ENCODE measurements at regions not wholly inside any gene's neighbourhood (a gene's known extent, or its start where the extent isn't known, plus 50 kb on each side); places are given as distances from the start of the nearest gene placed in this dataset.
"Not testable (repeated sequence)": the region's sequence is repeated elsewhere in the genome, so short reads cannot be mapped to it uniquely, and the experiment has no call there.

DNA sequence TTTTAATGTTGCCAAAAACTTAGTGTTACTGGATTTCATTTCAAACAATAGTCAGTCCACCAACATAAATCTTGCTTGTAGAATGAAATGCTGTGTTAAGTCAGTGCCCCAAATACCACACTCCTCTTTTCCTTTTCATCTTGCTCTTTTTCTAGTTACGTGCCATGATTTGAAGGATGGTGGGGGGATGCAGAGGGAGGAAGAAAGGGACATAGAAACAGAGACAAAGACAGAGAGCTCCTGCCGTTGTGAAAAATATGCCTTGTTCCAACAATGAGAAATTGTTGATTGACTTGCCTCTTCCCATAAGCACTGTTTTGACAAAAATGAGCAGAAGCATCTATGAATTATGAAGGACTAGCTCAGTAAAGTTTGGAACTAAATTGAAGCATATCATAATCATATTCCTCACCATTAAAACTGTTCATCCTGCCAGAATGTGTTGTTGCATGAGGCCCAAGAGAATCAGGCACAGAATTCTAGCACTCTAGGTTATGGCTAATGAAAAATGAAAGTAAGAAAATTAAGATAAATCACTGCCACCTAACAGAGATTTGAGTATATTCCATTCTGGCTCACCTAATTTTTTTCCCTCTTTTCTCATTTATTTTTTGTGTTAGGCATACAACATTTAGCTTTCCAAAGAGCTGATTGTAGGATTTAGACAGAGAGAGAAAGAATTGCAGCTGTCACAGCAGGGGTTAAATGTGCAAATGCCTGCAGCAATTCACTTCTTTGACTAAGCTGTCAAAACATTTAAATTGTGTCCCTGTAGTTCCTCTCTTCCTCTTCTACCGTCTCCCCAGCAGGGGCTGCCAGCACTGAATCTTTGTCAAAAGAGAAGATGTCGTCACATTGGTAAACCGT lies 111.6 kb upstream of the PTPN13 start:
- DNase-seq: no peak

DNA sequence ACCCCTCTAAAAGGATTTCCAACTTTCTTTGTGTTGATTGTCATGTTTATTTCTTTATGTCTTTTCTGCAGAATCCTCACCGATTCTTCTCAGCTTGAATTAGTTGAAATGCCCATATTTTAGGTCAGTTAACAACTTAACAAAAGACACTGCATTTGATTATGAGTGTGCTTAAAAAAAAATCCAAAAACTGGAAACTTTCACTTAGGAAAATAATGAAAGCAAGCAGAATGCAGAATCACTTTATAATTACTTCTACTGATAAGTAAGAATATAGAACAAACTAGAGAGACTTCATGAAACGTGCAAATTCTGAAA lies 111.0 kb upstream of the PTPN13 start:
- no peak for DNase-seq

DNA sequence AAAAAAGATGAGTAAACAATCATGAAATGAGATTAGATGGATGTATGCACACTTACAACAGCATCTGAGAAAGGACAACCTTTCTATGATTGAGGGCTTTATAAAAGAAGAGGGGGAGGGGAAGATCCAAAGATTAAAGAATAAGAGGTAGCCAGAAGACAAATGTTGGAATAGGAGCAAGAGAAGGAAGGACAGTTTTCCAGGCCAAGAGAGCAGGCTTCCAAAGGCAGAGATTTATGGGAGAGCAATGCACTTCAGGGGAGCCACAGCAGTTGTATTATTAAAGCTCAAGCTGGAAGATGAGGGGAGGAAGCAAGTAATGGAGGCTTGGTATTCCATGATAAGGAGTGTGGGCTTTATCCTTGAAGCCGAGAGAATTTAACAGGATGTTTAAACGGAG lies 110.3 kb upstream of the PTPN13 start:
- no peak for DNase-seq

DNA sequence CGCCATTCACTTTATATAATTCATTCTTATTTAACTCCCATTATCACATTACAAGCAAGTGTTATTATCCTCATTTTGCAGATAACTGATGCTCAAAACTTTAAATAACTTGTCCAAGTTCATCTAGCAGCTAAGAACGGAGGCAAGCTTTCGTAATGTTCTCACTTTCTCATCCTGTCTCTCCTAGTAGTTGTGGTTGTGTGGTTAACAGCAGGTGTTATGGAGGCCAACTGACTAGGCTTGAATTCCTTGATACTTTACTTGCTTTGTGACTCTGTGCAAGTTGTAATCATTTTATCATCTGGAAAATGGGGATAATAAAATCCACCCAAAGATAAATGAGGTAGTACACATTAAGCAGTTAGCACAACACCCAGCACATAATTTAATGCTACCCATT lies 109.9 kb upstream of the PTPN13 start:
- no peak for DNase-seq

DNA sequence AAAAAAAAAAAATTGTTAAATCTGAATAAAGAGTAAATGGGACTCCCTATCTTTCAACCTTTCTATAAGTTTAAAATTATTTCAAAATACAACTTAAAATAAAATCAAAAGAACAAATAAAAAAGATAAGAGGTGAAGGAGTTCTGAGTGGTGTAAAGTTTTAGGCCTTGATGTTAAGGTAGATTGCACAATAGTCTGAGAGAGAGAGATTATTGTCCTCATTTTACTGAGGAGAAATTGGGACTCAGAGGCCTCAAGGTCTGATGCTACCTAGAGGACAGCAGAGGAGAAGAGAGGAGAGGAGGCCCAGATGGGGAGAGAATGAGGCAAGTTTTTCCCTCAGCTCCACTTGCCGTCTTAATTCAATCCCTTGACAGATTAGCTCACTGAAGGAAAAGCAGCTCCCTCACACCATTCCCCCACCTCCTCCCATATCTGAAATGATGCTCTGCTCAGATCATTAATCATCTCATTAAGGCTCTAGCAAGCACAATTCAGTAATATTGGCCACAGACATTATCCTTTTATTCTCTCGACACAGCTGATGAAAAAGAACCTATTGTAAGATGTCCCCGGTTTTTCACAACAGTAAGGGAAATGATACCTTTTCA lies 106.3 kb upstream of the PTPN13 start:
- DNase-seq: no peak

DNA sequence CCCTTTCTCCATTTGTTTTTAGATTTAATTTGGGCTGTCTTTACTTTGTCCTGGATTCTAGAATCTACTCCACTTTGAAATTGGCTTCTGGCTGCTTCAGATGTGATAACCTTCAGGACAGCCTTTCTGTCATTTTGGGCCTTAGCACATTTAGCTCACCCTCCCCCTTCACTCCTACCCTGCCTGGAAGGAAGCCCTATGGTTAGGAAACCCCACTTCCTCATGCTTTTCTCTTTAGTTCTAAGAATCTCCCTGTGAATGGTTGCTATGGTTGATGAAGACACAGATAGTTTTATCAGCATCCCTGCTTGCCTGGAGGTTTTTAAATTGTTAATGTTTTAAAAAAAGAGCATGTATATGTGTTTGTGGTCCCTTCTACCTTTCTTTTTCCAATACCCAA lies 100.7 kb upstream of the PTPN13 start:
- DNase-seq: no peak

DNA sequence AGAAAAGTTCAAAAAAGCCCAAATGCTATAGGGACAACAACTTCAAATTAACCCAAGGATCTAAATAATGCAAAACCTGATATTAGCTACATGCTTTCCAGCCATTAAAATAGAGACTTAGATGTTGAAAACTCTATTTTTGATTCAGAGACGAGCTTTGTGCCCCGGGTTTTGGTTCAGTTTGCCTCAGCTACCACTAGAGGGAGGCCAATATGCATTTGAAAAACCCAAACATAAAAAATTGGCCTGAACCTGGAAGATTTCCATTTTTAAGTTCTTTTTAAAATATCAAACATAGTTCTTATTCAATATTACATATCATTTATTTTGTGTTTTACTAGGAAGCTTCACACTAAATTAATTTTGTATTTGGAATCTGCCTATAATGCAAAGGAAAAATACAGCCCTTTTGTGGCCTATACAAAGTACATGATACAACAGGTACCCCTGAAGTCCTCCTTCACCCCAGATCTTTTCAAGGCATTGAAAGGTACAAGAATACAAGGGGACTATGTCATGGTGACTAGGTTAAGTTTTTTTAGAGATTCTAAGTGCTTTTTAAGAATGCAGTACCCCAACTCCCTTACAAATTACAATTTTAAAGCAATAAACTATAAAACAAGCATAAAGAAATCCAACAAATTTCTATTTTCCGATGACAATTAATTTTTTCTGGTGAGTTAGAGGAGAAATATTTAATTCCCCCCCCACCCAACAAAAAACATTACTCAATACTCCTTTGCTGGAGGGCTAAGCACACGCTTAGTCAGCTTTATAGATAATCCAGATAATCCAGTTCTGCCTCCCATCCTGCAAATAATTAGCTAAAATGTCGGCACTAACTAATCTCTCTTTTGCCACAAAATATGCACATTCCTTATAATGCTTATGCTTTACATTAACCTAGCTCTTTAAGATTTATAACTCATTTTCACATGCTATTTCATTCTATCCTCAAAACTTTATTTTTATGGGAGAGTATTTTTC lies 97.7 kb upstream of the PTPN13 start:
- peak; percentile 18 to 23 for DNase-seq

DNA sequence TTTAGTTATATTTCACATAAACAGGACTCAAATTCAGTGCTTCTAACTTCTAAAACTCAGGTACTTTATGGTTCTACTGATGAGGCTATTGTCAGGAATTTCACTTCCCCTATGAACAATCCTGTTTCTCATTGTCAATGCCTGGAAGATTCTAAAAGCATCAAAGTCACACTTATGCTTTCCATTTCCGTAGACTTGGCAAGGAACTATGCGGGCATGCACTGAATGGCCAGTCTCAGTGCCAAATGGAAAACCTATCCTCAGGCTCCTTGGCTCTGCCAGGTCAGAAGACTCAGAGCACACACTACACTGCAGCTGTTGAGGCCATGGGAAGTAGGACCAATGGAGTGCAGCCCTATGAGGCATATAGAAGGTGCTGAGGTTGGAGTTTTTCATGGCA lies 97.0 kb upstream of the PTPN13 start:
- no peak for DNase-seq

DNA sequence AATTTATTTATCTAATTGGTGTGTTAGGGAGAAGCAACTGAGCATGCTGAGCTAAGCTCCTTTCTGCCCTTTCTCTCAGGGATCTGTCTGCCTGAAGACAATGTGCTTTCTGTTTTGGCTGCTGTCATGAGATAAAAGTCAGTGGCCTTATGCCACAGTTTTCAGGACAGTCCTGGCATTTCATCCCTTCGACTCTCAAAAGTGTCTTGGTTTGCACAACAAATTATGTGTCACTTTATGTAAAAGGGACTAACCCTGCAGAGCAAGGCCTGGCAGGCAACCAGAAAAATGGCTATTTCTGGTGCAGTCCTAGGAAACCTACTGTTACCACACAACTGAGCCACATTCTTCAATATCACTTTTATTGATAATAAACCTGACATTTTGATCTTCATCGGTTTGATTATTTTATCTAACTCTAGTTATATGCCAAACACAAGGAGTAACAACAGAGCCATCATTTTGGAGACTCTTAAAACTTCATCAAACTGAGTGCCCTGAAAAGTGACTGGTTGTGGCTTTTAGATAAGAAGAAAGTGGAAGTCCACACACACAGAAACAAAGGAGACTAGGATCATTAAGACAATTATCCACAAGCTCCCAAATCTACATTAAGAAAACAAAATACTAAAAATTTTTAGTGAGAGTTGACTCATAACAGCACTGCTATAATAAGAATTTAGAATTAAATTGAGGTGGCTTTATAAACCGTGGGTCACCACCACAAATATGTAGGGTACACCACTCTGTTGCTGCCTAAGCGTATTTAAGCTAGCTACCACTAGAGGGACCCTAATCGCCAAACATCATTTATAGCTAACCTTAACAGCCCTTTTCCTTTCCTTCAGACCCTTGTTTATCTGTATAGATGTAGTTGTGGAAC lies 95.9 kb upstream of the PTPN13 start:
- no peak for DNase-seq

DNA sequence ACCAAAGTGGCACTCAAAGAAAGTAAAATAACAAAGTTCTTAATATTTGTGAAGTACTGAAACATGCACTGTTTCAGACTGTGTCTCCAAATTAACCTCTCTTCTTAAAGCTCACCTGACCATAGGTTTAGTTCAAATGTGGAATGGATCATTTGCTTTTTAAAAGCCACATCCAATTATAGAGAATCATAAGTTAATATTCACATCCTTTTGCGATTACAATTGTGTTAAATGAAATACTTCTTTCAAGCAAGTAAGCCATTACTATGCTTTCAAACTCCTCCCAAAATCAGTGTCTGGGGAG lies 95.3 kb upstream of the PTPN13 start:
- no peak for DNase-seq

DNA sequence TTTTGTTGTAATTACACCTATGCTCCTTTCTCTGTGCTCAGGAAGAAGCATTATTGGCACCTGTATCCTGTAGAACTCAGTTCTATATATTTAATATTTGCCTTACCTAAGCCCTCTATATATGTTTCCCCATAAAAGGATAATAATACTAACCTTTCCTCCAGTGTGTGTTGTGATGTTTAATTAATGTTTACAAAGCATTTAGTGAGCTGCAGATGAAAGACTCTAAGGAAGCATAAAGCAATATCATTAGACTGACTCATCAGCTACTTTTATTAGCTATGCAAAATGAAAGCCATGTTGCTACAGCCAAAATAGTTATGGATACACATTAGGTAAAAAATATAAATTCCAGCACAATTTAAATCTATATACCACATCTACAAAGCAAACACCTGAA lies 93.6 kb upstream of the PTPN13 start:
- DNase-seq: no peak

DNA sequence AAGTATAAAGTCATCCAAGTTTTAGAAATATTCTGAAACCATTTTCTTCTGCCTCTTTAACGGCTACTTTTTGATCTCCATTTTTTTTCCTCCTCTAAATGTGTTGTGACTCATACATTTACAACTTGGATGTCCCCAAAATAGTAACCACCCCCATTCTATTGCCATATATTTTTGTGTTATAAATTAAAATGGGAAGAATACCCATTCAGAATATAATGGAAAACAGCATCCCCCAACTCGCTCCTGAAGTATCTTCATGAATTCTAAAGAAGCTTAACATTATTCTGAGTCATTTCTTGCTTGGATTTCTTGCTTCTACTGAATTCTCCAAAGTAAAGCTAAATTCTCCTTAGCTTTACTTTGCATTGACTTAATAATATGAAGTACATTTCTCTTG lies 92.0 kb upstream of the PTPN13 start:
- no peak for DNase-seq

DNA sequence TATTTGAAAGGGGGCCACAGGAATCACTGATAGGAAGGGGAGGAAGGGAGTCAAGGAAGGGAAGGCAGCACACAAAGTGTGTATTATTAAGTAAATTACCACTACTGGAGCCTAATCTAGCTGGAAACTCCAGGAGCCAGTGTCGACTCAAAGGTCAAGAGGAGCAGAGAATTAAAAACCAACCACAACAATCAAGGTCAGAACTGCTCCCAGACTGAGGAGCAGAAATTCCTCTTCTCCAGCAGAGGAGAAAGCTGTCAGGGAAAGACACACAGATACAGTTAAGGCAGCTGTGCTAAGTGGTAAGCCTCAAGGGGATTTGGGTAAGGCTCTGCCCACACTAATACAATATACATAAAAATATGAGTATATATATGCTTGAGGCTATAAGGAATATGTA lies 87.5 kb upstream of the PTPN13 start:
- no peak for DNase-seq

DNA sequence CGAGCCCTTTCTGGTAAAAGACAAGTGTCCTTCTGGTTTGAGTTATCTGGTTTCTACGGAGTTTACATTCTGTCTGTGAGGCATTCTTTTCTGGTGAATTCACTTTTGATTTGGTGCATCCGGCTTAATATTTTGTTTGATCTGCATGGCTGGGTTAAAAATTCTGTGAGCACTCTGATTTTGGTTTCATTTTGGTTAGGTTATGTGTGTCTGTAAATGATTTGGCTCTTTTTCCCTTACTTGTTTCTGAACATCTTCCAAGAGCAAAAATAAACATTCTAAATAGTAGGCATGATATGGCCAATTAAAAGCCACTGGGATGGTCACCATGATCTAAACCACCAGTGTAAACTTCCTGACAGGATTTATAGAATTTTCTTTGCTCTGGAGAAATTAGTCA lies 85.7 kb upstream of the PTPN13 start:
- no peak for DNase-seq

DNA sequence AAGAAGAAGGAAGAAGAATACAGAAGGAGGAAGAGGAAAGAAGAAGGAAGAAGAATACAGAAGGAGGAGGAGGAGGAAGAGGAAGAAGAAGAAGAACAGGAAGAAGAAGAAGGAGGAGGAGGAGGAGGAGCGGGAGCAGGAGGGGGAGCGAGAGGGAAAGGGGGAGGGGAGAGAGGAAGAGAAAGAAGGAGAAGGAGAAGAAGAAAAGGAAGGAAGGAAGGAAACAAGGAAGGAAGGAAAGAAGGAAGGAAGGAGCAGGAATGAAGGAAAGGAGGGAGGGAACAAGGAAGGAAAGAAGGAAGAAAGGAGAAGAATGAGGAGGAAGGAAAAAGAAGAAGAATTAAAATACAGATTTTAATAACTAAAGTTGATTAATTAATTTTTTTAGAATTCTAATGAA lies 82.5 kb upstream of the PTPN13 start:
- DNase-seq: no peak

DNA sequence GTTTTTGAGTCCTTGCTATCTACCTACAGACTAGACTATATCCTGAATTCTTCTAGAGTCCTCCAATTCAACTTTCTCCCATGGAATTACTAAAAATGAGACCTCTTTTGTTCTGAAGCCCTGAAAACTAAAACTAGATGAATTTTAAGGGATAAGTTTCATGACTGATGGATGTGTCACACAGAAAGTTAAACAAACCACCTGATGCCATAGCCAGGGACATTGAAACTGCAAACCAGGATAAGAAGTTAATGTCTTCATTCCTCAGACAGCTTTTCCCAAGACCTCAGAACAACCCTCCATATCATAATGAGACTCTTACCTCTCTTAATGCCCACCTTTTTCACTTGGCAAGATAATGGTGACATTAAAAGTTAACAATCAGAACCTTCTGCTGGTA lies 81.5 kb upstream of the PTPN13 start:
- no peak for DNase-seq

DNA sequence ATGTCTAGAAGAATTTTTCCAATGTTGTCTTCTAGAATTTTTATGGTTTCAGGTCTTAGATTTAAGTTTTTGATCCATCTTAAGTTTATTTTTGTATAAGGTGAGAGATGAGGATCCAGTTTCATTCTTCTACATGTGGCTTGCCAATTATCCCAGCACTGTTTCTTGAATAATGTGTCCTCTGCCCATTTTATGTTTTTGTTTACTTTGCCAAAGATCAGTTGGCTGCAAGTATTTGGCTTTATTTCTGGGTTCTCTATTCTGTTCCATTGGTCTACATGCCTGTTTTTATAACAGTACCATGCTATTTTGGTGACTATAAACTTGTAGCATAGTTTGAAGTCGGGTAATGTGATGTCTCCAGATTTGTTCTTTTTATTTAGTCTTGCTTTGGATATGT lies 78.2 kb upstream of the PTPN13 start:
- DNase-seq: not testable (repeated sequence)

DNA sequence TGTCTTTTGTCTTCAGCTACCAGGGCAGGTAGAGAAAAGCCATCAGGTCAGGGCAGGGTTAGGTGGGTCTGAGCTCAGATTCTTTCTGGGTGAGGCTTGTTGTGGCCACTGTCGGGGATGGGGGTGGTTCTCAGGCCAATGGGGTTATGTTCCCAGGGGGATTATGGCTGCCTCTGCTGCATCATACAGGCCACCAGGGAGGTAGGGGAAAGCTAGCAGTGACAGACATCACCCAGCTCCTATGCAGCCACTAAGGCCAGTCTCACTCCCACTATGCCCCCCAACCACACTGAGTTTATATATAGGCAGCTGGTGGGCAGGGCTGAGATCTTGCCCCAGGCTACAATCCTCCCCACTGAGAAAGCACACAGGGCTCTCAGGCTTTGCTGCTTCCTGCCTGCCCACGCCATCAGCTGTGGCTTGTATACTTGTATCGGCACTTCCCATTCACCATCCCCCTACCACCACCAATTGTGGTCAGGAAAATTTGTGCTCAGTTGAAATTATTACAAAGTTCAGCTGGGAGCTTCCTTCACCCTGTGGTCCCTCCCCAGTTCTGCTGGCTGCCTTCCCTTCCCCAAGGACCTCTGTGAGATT lies 72.6 kb upstream of the PTPN13 start:
- no peak for DNase-seq

DNA sequence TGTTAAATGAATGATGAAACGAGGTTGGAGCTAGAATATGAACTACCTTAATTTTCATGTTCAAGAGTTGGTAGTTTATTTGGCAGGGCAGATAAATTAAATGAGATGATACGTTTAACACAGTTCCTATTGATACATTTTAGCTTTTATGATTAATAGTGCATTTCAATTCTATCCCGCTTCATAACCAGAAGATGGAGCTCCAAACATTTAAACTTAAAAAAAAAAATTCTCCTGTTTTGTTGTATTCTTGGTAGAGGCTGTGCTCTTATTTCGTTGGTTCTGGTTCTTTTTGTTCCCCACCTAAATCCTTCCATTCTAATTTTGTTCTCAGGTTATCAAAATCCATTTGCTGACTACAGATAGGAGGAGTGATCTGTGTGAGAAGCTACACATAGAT lies 71.8 kb upstream of the PTPN13 start:
- no peak for DNase-seq

DNA sequence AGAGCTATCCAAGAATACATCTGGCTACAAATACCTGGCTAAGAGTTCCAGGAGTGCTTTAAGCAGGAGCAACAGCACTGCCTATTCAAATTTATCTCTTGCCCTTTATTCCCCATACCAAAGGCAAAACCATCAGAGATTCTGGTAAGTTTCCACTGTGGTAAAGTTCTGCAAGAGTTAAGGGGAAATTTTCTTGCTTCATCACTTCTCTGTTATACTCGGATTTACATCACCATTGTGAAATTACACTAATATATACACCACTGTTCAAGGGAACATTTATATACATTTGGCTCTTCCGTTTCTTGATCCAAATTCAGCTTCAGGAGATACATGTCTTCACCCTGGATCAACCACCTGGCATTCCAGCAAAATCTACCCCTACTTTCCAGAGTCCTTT lies 70.8 kb upstream of the PTPN13 start:
- DNase-seq: no peak

DNA sequence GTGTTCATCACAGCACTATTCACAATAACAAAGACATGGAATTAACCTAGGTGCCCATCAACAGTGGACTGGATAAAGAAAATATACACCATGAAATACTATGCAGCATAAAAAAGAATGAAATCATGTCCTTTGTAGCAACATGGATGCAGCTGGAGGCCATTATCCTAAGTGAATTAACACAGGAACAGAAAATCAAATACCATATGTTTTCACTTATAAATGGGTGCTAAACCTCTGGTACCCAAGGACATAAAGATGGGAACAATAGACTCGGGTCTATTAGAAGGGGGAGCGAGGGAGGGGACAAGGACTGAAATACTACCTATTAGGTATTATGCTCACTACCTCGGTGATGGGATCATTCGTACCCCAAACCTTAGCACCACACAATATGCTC lies 66.4 kb upstream of the PTPN13 start:
- DNase-seq: not testable (repeated sequence)

DNA sequence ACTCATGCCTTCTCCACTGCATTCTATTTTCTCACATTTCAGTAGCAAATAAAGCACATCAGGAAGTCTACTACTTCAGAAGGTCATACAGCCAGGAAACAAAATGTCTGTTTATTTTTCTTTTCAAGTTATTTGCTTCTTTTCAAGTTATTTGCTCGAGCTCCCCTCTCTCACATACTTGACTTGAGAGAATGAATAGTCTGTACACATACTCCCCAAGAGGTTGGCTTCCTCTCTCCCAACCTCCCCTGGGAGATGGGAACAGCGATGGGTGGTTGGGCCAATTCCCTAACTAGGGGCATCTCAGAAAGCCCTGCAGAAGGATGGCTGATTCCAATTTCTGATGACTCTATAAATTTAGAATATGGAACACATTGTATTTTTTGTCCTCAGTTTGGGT lies 64.7 kb upstream of the PTPN13 start:
- no peak for DNase-seq

DNA sequence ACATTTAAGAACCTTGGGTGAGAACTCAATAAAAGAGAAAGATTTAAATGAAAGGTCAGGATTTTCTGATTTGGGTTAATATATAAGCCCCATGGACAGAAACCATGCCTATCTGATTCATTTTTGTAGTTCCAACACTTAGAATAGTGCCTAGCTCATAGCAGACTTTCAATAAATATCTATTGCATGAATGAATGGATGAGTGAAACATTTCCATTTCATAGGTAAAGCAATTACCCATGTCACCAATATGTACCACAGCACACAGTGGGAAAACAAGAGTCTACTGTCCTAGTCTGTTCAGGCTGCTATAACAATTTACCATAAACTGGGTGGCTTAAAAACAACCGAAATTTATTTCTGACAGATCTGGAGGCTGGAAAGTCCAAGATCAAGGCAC lies 63.9 kb upstream of the PTPN13 start:
- DNase-seq: no peak
